ENCODE measurements at regions not wholly inside any gene's neighbourhood (a gene's known extent, or its start where the extent isn't known, plus 50 kb on each side); places are given as distances from the start of the nearest gene placed in this dataset.

DNA sequence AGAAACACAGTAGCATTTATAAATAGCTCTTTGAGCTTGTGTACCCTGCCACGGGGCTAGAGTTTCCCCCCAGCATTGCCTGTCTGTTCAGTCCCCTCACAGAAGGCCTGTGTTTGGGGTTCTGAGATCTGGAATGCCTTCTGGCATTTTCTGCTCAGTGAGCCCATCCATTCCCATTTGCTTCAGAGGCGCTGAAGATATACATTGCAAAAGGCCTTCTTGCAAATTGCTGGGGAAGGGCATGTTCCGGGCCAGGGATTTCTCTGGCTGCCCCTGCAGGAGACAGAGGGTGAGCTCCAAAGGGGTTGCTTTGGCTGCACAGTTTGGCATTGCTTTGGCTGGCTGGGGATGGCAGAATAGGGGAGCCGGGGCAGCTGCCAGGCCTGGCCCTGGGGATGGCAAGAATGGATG lies 308.4 kb downstream of the MSX2 start:
- no peak overlapping the region for H3K14ac ChIP-seq (replicated peaks; ENCODE audit: low read depth, low read length)
- no peak overlapping the region for H3K9ac ChIP-seq (ENCODE audit: low read depth, low read length)
- BruUV-seq (replicated peaks), result no TSS peak
- no peak overlapping the region for H4K8ac ChIP-seq (ENCODE audit: low read depth in 2 of 2, low read length in 2 of 2)
- H3K4me2 ChIP-seq (ENCODE audit: low read depth, low read length), result no peak overlapping the region
- H2AFZ ChIP-seq (replicated peaks; ENCODE audit: low read length, poor library complexity), result no peak overlapping the region
- TF ChIP-seq RAD21 (IDR thresholded peaks at IDR 0.05; ENCODE audit: low read length) (no peak), MXI1 (IDR thresholded peaks at IDR 0.05; ENCODE audit: borderline replicate concordance, low read depth, low read length) (no peak), MAFK (IDR thresholded peaks at IDR 0.05; ENCODE audit: low read depth, low read length) (no peak), MAZ (IDR thresholded peaks at IDR 0.05; ENCODE audit: borderline replicate concordance, low read depth, low read length) (no peak)
- TF ChIP-seq, protein P1, sequence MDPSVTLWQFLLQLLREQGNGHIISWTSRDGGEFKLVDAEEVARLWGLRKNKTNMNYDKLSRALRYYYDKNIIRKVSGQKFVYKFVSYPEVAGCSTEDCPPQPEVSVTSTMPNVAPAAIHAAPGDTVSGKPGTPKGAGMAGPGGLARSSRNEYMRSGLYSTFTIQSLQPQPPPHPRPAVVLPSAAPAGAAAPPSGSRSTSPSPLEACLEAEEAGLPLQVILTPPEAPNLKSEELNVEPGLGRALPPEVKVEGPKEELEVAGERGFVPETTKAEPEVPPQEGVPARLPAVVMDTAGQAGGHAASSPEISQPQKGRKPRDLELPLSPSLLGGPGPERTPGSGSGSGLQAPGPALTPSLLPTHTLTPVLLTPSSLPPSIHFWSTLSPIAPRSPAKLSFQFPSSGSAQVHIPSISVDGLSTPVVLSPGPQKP (IDR thresholded peaks at IDR 0.05; ENCODE audit: borderline replicate concordance, low read depth, low read length), result no peak
- TF ChIP-seq, protein P2, sequence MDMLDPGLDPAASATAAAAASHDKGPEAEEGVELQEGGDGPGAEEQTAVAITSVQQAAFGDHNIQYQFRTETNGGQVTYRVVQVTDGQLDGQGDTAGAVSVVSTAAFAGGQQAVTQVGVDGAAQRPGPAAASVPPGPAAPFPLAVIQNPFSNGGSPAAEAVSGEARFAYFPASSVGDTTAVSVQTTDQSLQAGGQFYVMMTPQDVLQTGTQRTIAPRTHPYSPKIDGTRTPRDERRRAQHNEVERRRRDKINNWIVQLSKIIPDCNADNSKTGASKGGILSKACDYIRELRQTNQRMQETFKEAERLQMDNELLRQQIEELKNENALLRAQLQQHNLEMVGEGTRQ (IDR thresholded peaks at IDR 0.05; ENCODE audit: low read depth, low read length), result no peak
- no peak overlapping the region for H2BK5ac ChIP-seq (ENCODE audit: low read depth, low read length, poor library complexity, severe bottlenecking)
- intact Hi-C loops (cut with micrococcal nuclease) (no loop called here), dilution Hi-C loops (cut with HindIII; ENCODE audit: low sequenced_read_pairs, unreplicated experiment) (no loop called here), in situ Hi-C loops (cut with MboI; ENCODE audit: low sequenced_read_pairs) (no loop called here)
- no peak overlapping the region for H3K23ac ChIP-seq (ENCODE audit: low read depth, low read length)
- H2BK15ac ChIP-seq (ENCODE audit: low read depth, low read length), result no peak overlapping the region
- no peak overlapping the region for H4K5ac ChIP-seq (ENCODE audit: low read depth, low read length)
- H3K4ac ChIP-seq (ENCODE audit: low read depth, low read length), result no peak overlapping the region
- ATAC-seq (ENCODE audit: low read depth) (no peak), DNase-seq (no peak)
- POLR2A ChIA-PET (ENCODE audit: unreplicated experiment), result no interaction called here
- no peak overlapping the region for H2AK9ac ChIP-seq (replicated peaks; ENCODE audit: low read depth, low read length, poor library complexity)
- H4K91ac ChIP-seq (ENCODE audit: insufficient read depth, low read depth, low read length), result no peak overlapping the region
- WGBS, 2 experiments (ENCODE audit: extremely low coverage in 2 of 2, insufficient read length in 1 of 2), result no CpG with 5 or more reads among the region's 4 CpGs
- H3K4me3 ChIP-seq (ENCODE audit: insufficient read depth, low read depth, low read length), result no peak overlapping the region
- CTCF ChIA-PET, result no interaction called here
- H3K27me3 ChIP-seq (ENCODE audit: control insufficient read depth, insufficient read depth, low read length), result no peaks in the 10 kb centered on the region
- no peak overlapping the region for H2AK5ac ChIP-seq (ENCODE audit: low read depth, low read length)
- no peaks in the 10 kb centered on the region for H3K79me1 ChIP-seq (ENCODE audit: low read depth in 1 of 2, low read length in 2 of 2)
- peaks cover 12% of the 10 kb centered on the region for H3K9me3 ChIP-seq (ENCODE audit: control insufficient read depth, insufficient read depth, low read length)
- H4K20me1 ChIP-seq (ENCODE audit: insufficient read depth, low read length), result no peaks in the 10 kb centered on the region
- no peaks in the 10 kb centered on the region for H3K36me3 ChIP-seq (ENCODE audit: control insufficient read depth, insufficient read depth, low read length)
- H3K56ac ChIP-seq (ENCODE audit: extremely low read depth, insufficient read depth, low read length), result no peak overlapping the region
- H2BK120ac ChIP-seq (ENCODE audit: low read depth, low read length), result no peak overlapping the region
- no peaks in the 10 kb centered on the region for H3K9me1 ChIP-seq (ENCODE audit: insufficient read depth, low read length)
- H2BK20ac ChIP-seq (ENCODE audit: low read depth, low read length), result no peak overlapping the region
- no peaks in the 10 kb centered on the region for H3K4me1 ChIP-seq (ENCODE audit: control insufficient read depth, insufficient read depth, low read length)
- H3K27ac ChIP-seq (ENCODE audit: insufficient read depth, low read length), result no peak overlapping the region
- no peak overlapping the region for H3K18ac ChIP-seq (ENCODE audit: low read depth, low read length)
